Chondrocyte (in vitro differentiated cells): ENCODE measurements at regions not wholly inside any gene's neighbourhood (a gene's known extent, or its start where the extent isn't known, plus 50 kb on each side); places are given as distances from the start of the nearest gene placed in this dataset.

Source experiments
- DNase-seq: peaks from one replicate; pipeline ENCODE4 v3.0.0; 2021; ENCODE audit warnings: mixed read lengths, low spot score
- H3K27ac Mint-ChIP-seq: one replicate; pipeline ENCODE4 v1.8.0; 2021; ENCODE audit warnings: mild to moderate bottlenecking, moderate library complexity, mixed read lengths; ENCODE audit not compliant: unreplicated experiment
- H3K27me3 Mint-ChIP-seq: 2 replicates; pipeline ENCODE4 v1.8.0; 2021; ENCODE audit warnings: low read depth, mixed read lengths
- H3K36me3 Mint-ChIP-seq: 2 replicates; pipeline ENCODE4 v1.8.0; 2021; ENCODE audit warnings: low read depth, mixed read lengths
- H3K4me1 Mint-ChIP-seq: 2 replicates; pipeline ENCODE4 v1.8.0; 2021; ENCODE audit warnings: low read depth, mild to moderate bottlenecking, mixed read lengths
- H3K4me3 Mint-ChIP-seq: one replicate; pipeline ENCODE4 v1.8.0; 2021; ENCODE audit warnings: mild to moderate bottlenecking, moderate library complexity, mixed read lengths; ENCODE audit not compliant: unreplicated experiment
- H3K9me3 Mint-ChIP-seq: 2 replicates; pipeline ENCODE4 v1.8.0; 2021; ENCODE audit warnings: low read depth, mixed read lengths
- TF ChIP-seq, protein P1 (sequence below): fragments of 200-600 bp; sonication (generic); IDR thresholded peaks from 2 replicates; pipeline ENCODE4 v1.5.0; 2021; ENCODE audit warnings: antibody characterized with exemption, mild to moderate bottlenecking, moderate library complexity

DNA sequence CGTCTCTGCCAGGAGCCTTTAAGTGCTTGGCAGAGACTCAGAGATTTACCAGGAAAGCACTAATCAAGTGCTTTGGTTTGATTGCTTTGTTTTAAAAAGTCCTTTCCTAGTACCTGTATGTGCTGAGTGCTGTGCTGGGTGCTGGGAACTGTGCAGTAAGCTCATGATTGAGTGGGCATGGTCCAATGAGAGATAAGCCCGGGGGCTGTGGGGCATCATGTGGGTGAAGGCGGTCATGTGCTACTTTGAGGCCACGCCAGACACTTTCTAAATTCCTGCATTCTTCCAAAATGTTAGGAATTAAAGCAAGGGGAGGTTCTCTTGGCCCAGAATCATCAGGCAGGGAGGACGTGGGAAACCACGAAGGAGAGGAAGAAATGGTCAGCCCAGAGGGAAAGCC is 109.0 kb downstream of the ACAA2 start:
- Mint-ChIP-seq H3K9me3 (no peaks in the 10 kb centered on the region), H3K27me3 (no peaks in the 10 kb centered on the region), H3K4me1 (peaks cover 16% of the 10 kb centered on the region), H3K27ac (no peak overlapping the region), H3K4me3 (no peak overlapping the region), H3K36me3 (no peaks in the 10 kb centered on the region)
- TF ChIP-seq, protein P1, sequence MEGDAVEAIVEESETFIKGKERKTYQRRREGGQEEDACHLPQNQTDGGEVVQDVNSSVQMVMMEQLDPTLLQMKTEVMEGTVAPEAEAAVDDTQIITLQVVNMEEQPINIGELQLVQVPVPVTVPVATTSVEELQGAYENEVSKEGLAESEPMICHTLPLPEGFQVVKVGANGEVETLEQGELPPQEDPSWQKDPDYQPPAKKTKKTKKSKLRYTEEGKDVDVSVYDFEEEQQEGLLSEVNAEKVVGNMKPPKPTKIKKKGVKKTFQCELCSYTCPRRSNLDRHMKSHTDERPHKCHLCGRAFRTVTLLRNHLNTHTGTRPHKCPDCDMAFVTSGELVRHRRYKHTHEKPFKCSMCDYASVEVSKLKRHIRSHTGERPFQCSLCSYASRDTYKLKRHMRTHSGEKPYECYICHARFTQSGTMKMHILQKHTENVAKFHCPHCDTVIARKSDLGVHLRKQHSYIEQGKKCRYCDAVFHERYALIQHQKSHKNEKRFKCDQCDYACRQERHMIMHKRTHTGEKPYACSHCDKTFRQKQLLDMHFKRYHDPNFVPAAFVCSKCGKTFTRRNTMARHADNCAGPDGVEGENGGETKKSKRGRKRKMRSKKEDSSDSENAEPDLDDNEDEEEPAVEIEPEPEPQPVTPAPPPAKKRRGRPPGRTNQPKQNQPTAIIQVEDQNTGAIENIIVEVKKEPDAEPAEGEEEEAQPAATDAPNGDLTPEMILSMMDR: no peak
- no peak for DNase-seq

DNA sequence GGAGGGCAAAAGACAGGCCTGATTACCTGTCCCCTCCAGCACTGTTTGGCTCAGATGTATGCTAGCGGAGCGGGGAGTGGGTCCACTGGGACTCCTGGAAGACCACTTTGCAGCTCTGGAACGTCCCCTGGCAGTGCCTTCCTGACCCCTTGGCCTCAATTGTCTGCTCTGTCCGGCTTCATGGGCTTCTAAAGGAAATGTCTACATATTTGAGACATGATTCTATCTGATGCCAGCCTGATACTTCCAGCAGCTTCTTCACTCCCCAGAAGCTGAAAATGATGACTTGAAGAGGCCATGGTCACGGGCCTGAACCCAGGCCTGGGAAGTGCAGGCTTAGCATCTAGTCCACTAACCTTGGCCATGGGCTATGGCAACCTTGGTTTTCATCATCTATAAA is 112.1 kb downstream of the ACAA2 start:
- TF ChIP-seq, protein P1: no peak
- H3K27ac Mint-ChIP-seq: no peak overlapping the region
- DNase-seq: no peak
- H3K4me1 Mint-ChIP-seq: peaks cover 16% of the 10 kb centered on the region
- H3K27me3 Mint-ChIP-seq: no peaks in the 10 kb centered on the region
- H3K9me3 Mint-ChIP-seq: no peaks in the 10 kb centered on the region
- no peaks in the 10 kb centered on the region for H3K36me3 Mint-ChIP-seq
- no peak overlapping the region for H3K4me3 Mint-ChIP-seq

DNA sequence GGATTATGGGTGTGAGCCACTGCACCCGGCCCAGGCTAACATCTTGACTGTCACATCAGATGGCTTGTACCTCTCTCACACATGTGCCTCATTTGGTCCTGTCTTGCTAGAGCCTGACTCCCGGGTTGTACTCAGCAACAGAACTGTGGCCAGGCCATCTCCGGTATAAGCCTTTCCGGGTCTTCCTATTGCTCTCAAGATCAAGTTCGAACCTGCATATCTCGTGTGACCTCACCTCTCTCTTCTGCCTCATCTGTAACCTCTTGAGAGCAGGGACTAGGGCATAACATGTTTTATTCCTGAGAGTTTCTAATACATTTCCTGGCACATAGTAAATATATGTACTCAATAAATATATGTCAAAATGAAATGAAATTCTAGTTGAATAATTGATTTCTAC is 114.0 kb downstream of the ACAA2 start:
- Mint-ChIP-seq H3K27ac (no peak overlapping the region), H3K4me1 (peaks cover 16% of the 10 kb centered on the region)

DNA sequence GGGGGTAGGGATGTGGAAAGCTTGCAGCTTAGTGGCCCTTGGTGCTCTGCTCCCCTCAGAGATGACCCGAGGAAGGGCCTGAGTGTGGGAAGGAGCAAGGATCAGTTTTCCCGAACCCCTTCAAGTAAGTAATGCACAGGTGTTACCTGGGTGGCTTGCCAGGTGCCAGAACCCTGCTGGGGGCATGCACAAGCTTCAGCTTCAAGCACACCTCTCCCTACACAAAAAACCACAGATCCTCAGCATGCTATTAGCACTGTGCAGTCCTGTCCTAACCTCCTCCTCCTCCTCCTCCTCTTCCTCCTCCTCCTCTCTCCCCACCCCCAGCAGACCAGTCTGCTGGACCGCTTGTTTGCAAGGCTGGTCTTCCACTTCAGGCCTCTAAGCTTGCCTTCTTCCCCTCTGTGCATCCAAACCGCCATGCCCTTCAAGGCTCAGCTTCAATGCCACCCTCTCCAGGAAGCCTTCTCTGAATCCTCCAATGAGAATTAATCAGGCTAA is 114.8 kb downstream of the ACAA2 start:
- no peak overlapping the region for H3K27ac Mint-ChIP-seq
- peaks cover 16% of the 10 kb centered on the region for H3K4me1 Mint-ChIP-seq
- H3K36me3 Mint-ChIP-seq: no peaks in the 10 kb centered on the region
- DNase-seq: no peak
- TF ChIP-seq, protein P1: no peak
- H3K27me3 Mint-ChIP-seq: no peaks in the 10 kb centered on the region
- H3K9me3 Mint-ChIP-seq: no peaks in the 10 kb centered on the region
- H3K4me3 Mint-ChIP-seq: no peak overlapping the region

More for the DNA sequence above, 114.0 kb downstream of the ACAA2 start:
- Mint-ChIP-seq H3K36me3 (no peaks in the 10 kb centered on the region), H3K27me3 (no peaks in the 10 kb centered on the region), H3K4me3 (no peak overlapping the region), H3K9me3 (no peaks in the 10 kb centered on the region)
- TF ChIP-seq, protein P1: no peak
- no peak for DNase-seq

DNA sequence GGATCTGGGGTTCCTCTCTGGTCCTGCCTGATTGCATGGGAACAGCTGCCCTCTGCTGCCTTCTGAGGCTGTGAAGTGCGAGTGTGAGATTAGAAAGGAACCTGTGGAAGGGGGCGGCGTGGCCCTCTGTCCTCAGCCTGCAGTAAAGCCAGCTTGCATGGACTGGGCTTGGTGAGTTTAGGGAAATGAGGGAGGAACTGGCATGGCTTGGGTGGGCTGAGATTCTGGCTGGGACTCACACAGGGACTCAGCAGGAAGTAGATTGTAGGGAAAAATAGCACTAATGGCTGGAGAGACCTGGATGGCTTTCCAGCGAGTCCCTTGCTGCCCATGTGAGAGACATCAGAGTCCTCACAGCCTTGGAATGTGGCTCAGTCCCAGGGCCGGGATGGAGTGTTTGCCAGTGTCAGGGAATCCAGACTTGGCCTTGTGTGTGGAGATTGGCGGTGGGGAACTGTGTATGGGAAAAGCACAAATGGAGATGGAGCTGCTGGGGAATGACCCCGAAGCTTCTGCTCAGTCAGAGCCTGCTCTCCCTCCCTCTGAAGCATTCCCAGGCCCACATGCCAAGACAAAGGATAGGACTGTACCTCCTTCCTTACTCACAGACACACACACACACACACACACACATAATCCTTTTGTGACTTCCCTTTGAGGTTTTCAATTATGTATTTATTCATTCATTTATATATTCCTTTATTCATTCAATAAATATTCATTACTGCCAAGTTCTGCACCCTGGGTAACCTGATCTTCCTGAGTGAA is 115.4 kb downstream of the ACAA2 start:
- TF ChIP-seq, protein P1: no peak
- Mint-ChIP-seq H3K9me3 (no peaks in the 10 kb centered on the region), H3K27me3 (no peaks in the 10 kb centered on the region), H3K4me1 (peaks cover 23% of the 10 kb centered on the region), H3K36me3 (no peaks in the 10 kb centered on the region), H3K27ac (peak overlapping the region; percentile 45), H3K4me3 (no peak overlapping the region)
- no peak for DNase-seq
